ENCODE measurements at regions not wholly inside any gene's neighbourhood (a gene's known extent, or its start where the extent isn't known, plus 50 kb on each side); places are given as distances from the start of the nearest gene placed in this dataset.

GRCh38 chr2:62568983-62569837 is 63.2 kb upstream of the TMEM17 start:
- POLR2A ChIA-PET: no interaction called here
- H3K36me3 Mint-ChIP-seq: no peaks in the 10 kb centered on the region
- peaks cover 0 to 4% (median under 1%) of the 10 kb centered on the region in 4 donors for H3K4me1 Mint-ChIP-seq
- H3K27ac Mint-ChIP-seq: no peak overlapping the region
- no peak for ATAC-seq
- H3K9me3 Mint-ChIP-seq: no peaks in the 10 kb centered on the region
- DNase-seq: no peak
- H3K4me3 Mint-ChIP-seq: no peak overlapping the region
- peaks cover 14 to 45% (median 30%) of the 10 kb centered on the region in 5 donors for H3K27me3 Mint-ChIP-seq

GRCh38 chr2:62568074-62568473 is 62.1 kb upstream of the TMEM17 start:
- no peaks in the 10 kb centered on the region for H3K9me3 Mint-ChIP-seq
- H3K4me1 Mint-ChIP-seq: peaks cover 0 to 4% (median under 1%) of the 10 kb centered on the region in 4 donors
- no peak overlapping the region for H3K27ac Mint-ChIP-seq
- ATAC-seq: no peak
- no peak for DNase-seq
- POLR2A ChIA-PET: no interaction called here
- no peak overlapping the region for H3K4me3 Mint-ChIP-seq
- H3K27me3 Mint-ChIP-seq: peaks cover 11 to 34% (median 25%) of the 10 kb centered on the region in 5 donors
- H3K36me3 Mint-ChIP-seq: no peaks in the 10 kb centered on the region

GRCh38 chr2:62567669-62568068 is 61.7 kb upstream of the TMEM17 start:
- no peaks in the 10 kb centered on the region for H3K9me3 Mint-ChIP-seq
- peaks cover 7 to 32% (median 21%) of the 10 kb centered on the region in 5 donors for H3K27me3 Mint-ChIP-seq
- H3K36me3 Mint-ChIP-seq: no peaks in the 10 kb centered on the region
- no peak for ATAC-seq
- POLR2A ChIA-PET: no interaction called here
- H3K4me3 Mint-ChIP-seq: no peak overlapping the region
- H3K27ac Mint-ChIP-seq: no peak overlapping the region
- peaks cover 0 to 4% (median under 1%) of the 10 kb centered on the region in 4 donors for H3K4me1 Mint-ChIP-seq
- DNase-seq: no peak

- no peak for ATAC-seq
- Mint-ChIP-seq H3K27ac (no peak overlapping the region), H3K27me3 (peaks cover 4 to 32% (median 18%) of the 10 kb centered on the region in 5 donors), H3K4me1 (peaks cover 0 to 4% (median under 1%) of the 10 kb centered on the region in 4 donors), H3K9me3 (no peaks in the 10 kb centered on the region), H3K4me3 (no peak overlapping the region), H3K36me3 (no peaks in the 10 kb centered on the region)
- DNase-seq: no peak
- POLR2A ChIA-PET: no interaction called here
Observed at GRCh38 chr2:62566847-62567246, 60.9 kb upstream of the TMEM17 start.

GRCh38 chr2:62565309-62565908 is 59.4 kb upstream of the TMEM17 start:
- no peak overlapping the region for H3K27ac Mint-ChIP-seq
- no peak for ATAC-seq
- POLR2A ChIA-PET: no interaction called here
- H3K4me1 Mint-ChIP-seq: no peaks in the 10 kb centered on the region
- H3K36me3 Mint-ChIP-seq: no peaks in the 10 kb centered on the region
- DNase-seq: no peak
- H3K4me3 Mint-ChIP-seq: no peak overlapping the region
- peaks cover 1 to 33% (median 13%) of the 10 kb centered on the region in 5 donors for H3K27me3 Mint-ChIP-seq
- H3K9me3 Mint-ChIP-seq: no peaks in the 10 kb centered on the region

- H3K4me1 Mint-ChIP-seq: no peaks in the 10 kb centered on the region
- peaks cover 1 to 29% (median 10%) of the 10 kb centered on the region in 5 donors for H3K27me3 Mint-ChIP-seq
- no peak for DNase-seq
- no peak overlapping the region for H3K4me3 Mint-ChIP-seq
- POLR2A ChIA-PET: no interaction called here
- no peaks in the 10 kb centered on the region for H3K36me3 Mint-ChIP-seq
- no peak for ATAC-seq
- H3K9me3 Mint-ChIP-seq: no peaks in the 10 kb centered on the region
- no peak overlapping the region for H3K27ac Mint-ChIP-seq
Observed at GRCh38 chr2:62564380-62565137, 58.6 kb upstream of the TMEM17 start.

GRCh38 chr2:62561586-62561985 is 55.6 kb upstream of the TMEM17 start:
- DNase-seq (no peak), ATAC-seq (no peak)
- Mint-ChIP-seq H3K4me3 (no peak overlapping the region), H3K9me3 (peaks cover 0 to 10% (median 3%) of the 10 kb centered on the region in 9 donors), H3K4me1 (no peaks in the 10 kb centered on the region), H3K27ac (no peak overlapping the region), H3K27me3 (peaks cover 0 to 23% (median 9%) of the 10 kb centered on the region in 5 donors), H3K36me3 (peaks cover 0 to 4% (median 0%) of the 10 kb centered on the region in 3 donors)
- POLR2A ChIA-PET: no interaction called here

- H3K36me3 Mint-ChIP-seq: peaks cover 0 to 4% (median 0%) of the 10 kb centered on the region in 3 donors
- H3K4me1 Mint-ChIP-seq: no peaks in the 10 kb centered on the region
- H3K4me3 Mint-ChIP-seq: no peak overlapping the region
- POLR2A ChIA-PET: no interaction called here
- no peak for ATAC-seq
- peaks cover 0 to 37% (median 10%) of the 10 kb centered on the region in 5 donors for H3K27me3 Mint-ChIP-seq
- no peak for DNase-seq
- H3K9me3 Mint-ChIP-seq: peaks cover 0 to 10% (median 3%) of the 10 kb centered on the region in 9 donors
- H3K27ac Mint-ChIP-seq: no peak overlapping the region
Observed at GRCh38 chr2:62559582-62559981, 53.6 kb upstream of the TMEM17 start.

- DNase-seq (no peak), ATAC-seq (no peak)
- no peak overlapping the region for H3K4me3 Mint-ChIP-seq
- H3K27ac Mint-ChIP-seq: no peak overlapping the region
- peaks cover 0 to 46% (median 11%) of the 10 kb centered on the region in 5 donors for H3K27me3 Mint-ChIP-seq
- peaks cover 0 to 10% (median 3%) of the 10 kb centered on the region in 9 donors for H3K9me3 Mint-ChIP-seq
- H3K4me1 Mint-ChIP-seq: no peaks in the 10 kb centered on the region
- H3K36me3 Mint-ChIP-seq: peaks cover 0 to 4% (median 0%) of the 10 kb centered on the region in 3 donors
- POLR2A ChIA-PET: no interaction called here
Observed at GRCh38 chr2:62558743-62559142, 52.7 kb upstream of the TMEM17 start.

GRCh38 chr2:62556086-62556485 is 50.1 kb upstream of the TMEM17 start:
- Mint-ChIP-seq H3K9me3 (peaks cover 0 to 10% (median 3%) of the 10 kb centered on the region in 9 donors), H3K27me3 (peaks cover 0 to 34% (median 9%) of the 10 kb centered on the region in 5 donors), H3K4me1 (no peaks in the 10 kb centered on the region), H3K4me3 (no peak overlapping the region), H3K27ac (no peak overlapping the region), H3K36me3 (peaks cover 0 to 4% (median 0%) of the 10 kb centered on the region in 3 donors)
- POLR2A ChIA-PET: no interaction called here
- DNase-seq: no peak
- no peak for ATAC-seq
